Activated CD4-positive, alpha-beta T cell treated with anti-CD3 and anti-CD28 coated beads, Interleukin-2, Interleukin-4, amounts not matched to agents 100 ng/mL and 50 ng/mL, durations not matched to agents 16 hours and 8 hours (primary cell): ENCODE measurements at regions not wholly inside any gene's neighbourhood (a gene's known extent, or its start where the extent isn't known, plus 50 kb on each side); places are given as distances from the start of the nearest gene placed in this dataset.

Source experiments
- DNase-seq: peaks from one replicate; pipeline ENCODE4 v3.0.0-alpha.2; 2020; ENCODE audit warnings: low spot score

DNA sequence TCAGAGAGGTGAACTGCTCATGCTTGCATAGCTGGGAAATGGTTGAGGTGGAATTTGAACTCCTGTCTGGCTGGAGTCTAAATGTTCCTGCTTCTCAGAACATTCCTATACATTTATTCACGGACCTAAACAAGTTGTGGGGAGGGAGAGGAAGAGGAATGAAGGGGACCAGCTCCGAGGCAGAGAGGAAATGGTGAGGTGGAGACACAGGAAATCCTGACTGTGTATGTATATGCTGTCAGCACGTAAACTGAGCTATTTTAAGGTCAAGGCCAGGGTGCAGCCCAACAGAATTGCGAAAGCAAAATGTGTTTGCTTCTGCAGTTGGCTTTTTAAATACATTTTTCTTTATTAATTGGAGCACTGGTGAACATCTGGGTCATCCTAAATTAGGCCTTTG is 74.1 kb upstream of the POMGNT2 start:
- peak; percentile 39 for DNase-seq

DNA sequence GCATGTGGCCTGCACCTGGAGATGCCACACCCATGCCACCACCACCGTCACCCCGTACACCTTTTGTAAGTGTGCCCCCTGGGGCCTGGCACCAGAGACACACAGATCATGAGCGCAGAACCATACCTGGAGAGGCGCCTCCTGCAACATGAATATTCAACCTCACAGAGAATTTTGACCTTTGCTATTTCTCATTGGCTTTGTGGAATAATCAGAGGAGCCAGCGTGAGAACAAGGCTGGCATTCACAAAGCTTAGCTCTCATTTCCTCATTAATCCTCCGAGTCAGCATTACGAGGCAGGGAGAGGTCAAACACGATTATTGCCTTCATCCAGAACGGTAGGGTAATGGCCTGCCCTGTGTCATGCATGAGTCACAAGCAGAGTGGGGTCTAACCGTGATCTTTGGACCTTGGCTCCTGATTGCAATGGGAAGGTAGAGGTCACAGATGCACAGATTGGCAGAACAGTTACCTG is 73.0 kb upstream of the POMGNT2 start:
- no peak for DNase-seq

DNA sequence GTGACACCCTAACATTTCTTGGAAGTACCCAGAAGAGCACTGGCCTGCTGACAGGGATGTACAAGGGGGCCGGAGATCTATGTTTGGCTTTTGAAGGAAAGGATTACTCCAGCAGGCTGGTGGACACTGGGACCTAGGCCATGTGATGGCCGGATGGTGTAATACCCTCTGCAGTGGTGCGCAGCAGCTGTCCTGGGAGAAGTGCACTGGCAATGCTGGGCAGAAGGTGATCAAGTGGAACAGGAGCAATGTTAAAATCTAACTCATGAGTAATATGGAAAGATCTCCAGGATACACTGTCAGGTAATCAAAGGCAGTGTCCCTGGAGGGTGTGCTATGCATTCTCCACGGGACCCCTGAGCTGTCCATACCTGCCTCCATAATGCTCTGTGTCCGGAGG is 71.2 kb upstream of the POMGNT2 start:
- no peak for DNase-seq

DNA sequence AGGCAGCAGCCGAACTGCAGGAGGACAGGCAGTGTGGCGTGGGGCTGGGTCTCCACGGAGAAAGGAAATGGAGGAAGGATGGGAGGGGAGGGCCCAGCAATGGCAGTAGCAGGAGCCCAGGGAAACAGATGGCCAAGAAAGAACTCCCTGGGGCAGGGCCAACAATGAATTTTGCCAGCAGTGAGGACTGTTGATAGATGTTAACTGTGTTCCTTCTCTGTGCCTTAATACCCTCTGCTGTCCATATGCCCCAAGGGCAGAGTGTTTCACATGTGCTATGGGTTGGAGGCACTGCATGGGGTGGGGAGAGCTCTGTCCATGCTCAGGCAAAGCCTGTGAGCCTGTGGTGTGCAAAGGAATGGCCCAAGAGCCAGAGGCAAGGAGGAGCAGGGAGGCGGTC is 70.8 kb upstream of the POMGNT2 start:
- no peak for DNase-seq

DNA sequence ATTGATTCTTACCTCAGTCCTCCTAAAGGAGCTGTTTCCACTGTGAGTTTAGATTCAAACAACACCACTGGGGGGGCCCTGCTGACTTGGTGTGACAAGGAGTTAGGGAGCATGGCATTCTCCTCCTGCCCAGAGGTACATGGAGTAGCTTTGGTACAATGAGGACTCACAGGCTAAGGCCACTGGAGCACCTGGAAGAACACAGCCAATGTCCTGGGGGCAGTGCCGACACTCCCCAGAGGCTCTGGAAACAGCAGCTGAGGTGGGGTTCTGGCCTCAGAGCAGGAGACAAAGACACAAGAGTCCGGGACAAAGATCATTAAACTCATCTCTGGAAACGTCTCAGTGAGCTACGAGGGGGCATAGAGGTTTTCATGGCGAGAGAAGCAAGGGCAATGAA is 69.7 kb upstream of the POMGNT2 start:
- DNase-seq = no peak

DNA sequence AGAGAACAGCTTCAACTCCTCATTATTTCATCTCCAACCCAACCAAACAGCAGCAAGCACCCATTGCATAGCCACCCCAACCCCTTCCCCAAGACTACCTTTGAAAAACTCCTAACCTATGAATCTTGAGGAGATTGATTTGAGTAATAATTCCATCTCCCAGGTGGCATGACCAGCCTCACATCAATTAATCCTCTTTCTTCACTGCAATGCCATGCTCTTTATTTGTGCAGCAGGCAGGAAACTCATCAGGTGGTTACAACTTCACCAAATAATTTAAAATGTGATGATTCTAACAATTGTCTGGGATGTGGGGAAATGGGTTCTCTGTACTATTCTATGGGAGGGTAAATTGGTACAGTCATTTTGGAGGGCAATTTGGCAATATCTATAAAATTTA is 68.1 kb upstream of the POMGNT2 start:
- no peak for DNase-seq

DNA sequence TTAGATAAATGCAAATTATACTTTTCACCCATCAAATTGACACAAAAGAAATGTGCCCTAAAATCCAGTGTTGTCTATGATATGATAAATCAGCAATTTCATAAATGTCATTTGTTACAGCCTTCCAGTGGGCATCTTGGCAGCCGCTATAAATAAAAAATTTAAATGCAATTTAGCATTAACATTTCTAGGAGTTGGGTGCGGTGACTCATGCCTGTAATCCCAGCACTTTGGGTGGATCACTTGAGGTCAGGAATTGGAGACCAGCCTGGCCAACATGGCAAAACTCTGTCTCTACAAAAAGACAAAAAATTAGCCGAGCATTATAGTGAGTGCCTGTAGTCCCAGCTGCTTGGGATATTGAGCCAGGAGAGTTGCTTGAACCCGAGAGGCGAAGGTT is 65.9 kb upstream of the POMGNT2 start:
- DNase-seq = no peak

DNA sequence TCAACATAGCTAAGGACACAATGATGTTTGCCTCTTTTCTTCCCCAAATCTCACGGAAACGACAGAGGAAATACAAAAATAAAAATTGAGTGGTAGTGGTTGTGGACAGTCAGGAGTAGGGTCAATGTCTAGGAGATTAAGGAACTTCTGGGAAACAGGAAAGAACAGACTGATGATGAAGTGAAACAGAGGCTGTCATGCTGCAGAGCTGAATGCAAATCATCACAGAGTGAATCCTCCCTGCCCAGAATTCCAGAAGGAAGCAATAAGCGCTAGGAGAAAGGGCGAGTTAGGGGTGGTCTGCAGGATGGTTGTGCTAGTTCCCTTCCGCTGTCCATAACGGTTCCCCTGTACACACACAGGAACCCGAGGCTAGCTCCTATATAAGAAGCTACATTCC is 64.7 kb upstream of the POMGNT2 start:
- no peak for DNase-seq

DNA sequence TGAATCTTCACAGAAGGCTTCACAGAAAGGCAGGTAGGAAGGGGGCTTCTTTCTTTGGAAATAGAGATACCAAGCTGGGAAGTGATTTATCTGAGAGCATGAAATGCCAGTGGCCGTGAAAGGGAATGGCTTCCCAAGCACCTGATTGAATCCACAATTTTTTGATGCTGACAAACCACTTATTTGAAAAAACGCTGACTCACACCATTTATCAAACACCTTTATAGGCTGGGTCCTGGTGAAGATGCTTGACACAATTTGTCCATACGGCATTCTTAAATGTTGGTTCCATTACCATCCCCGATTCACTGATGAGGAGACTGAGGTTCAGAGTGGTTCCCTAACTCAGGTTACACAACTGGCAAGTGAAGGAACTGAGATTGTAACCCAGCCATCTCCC is 64.1 kb upstream of the POMGNT2 start:
- no peak for DNase-seq

DNA sequence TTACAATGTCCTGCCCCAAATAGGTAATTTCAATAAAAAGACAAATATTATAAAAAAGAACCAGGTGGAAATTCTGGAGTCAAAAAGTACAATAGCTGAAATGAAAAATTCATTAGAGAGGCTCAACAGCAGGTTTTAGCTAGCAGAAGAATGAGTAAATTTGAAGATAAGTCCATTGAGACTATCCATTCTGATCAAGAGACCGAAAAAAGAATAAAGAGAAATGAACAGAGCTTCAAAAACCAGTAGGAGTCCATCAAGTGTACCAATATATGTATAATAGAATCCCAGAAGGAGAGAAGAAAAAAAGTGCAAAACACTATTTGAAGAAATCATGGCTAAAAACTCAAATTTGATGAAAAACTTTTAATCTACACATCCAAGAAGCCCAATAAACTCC is 60.5 kb upstream of the POMGNT2 start:
- no peak for DNase-seq

DNA sequence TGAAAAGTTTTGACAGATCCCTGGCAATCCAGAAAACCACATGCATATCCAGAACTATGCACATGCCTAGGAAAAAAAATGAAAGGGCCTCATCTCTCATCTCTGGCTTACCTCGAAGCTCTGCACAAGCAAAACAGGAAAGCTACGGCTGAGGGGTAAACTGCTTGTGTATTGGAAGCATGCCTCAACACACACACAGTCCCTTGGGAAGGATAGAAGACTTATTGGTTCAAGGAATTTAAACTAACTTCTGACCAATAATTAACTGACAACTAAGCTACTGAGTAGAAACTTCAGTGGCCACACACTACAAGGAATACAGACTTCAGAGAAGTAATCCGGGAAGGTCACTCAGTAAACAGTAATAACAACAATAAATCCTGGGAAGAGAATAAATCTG is 59.9 kb upstream of the POMGNT2 start:
- DNase-seq = no peak

DNA sequence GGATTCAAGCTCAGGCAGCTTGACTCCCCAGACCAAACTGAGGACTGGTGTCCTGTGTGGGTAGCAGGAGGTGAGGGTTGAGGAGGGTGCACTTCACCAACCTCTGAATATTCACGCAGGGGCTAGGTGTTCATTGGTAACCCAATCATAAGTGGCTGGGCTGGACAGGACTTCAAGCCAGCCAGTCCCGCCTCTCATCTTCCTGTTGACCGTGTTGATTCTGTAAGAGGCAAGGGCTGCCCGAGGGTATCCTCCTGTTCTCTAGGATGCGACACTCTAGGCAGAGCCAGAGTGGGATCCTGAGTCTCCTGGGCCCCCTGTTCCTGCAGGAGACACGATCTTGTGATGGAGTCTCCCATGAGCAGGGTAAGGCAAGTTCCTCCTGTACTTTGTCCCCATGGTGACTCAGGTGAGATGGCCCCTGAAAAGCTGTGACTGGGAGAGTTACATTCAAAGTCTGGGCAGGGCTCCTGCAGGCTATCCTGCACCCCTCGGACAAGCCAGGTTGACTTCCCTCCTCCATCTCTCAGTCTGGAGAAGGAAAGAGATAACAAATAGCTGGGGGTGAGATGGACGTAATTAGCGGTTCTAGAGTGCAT is 58.1 kb upstream of the POMGNT2 start:
- no peak for DNase-seq

DNA sequence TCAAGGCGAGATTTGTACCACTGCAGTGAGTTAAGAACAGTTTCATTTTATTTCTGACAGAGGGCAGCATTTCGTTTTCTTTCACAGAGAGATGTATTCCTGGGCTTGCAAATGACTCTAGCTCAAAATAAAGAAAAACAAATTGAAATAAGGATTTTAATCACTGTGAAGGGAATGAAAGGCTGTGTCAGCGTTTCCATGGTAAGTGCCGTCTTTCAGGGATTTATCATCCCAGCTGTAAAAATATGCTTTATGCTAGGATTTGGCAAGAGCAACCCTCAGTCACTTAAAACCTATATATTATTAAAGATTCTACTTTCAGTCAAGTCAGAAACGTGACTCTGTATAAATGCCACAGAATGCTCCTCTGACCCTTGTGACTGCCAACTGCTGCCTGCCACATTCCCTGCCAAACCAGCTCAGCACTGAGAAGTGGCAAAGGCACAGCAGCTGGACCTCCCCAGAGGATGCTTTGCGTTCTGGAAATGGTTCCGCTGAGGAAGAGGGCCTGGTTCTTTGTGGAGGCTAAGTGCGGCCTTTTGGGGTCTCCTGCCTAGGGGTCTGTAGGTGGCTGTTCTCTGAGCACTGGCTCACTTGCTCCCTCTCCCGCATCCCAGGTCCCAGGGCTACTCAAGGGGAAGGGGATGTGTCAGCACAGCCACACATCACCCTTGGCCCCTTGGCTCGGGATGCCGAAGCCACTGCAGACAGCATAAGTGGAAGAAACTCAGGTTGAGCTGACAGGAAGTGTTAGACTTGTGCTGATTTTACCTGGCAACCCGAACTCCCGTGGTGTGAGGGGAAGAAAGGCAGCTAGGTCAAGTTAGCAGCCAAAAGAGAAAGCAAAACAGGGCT is 56.6 kb upstream of the POMGNT2 start:
- peak; percentile 27 for DNase-seq

DNA sequence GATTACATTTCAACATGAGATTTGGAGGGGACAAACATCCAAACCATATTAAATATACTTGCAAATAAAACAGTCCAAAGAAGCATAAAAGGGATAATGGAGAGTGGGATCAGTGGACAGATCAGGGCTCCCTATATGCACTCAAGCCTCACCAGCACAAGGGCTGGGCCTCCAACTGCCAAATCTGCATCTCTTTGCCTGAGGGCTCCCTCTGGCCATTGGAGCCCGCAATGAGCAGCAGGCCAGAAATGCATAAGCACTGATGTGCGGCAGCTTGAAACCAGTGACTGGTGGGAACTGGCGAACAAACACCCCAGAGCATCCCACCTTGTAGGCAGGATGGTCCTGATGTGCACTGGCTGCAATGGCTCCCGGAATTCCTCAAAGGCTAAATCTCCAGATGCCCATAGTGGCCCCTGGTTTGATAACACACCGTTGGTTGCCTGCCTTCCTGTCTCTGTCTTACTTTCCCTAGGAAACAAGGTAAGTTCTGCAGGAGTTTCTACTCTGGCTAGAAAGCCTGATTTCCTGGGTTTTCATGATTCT is 55.9 kb upstream of the POMGNT2 start:
- no peak for DNase-seq

DNA sequence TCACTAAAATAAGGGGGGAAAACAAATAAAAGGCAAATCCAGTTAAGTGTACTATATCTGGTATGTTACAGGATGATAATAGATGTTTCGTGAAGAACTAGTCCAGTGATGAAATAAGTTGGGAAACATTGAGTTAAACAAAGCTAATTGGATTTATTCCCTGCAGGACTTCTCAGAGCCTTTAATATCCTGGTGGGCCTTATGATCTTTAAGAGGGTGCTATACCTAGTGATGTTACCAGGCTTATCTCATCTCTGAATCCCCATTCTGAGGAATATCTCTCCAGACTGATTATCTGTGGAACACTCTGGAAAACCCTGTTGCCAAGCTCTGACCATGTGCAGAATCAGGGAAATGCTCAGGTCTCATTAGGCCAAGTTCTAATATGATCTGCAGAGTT is 54.8 kb upstream of the POMGNT2 start:
- no peak for DNase-seq

DNA sequence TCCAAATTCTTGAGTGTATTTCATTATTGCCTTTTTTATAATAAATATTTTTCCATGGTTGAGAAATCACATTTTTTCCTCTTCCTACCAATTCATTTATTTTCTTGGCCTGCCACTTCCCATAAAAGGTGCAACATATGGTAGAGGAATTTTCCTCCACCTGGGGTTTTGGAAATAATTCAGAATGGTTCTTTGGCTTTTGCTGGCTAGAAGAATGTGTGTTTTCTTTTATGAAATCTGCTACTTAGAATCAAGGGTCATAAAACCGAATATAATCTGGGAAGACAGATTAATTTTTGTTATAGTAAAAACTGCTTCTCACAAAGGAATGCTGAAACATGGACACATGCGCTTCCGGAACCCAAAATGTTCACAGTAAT is 54.0 kb upstream of the POMGNT2 start:
- no peak for DNase-seq

DNA sequence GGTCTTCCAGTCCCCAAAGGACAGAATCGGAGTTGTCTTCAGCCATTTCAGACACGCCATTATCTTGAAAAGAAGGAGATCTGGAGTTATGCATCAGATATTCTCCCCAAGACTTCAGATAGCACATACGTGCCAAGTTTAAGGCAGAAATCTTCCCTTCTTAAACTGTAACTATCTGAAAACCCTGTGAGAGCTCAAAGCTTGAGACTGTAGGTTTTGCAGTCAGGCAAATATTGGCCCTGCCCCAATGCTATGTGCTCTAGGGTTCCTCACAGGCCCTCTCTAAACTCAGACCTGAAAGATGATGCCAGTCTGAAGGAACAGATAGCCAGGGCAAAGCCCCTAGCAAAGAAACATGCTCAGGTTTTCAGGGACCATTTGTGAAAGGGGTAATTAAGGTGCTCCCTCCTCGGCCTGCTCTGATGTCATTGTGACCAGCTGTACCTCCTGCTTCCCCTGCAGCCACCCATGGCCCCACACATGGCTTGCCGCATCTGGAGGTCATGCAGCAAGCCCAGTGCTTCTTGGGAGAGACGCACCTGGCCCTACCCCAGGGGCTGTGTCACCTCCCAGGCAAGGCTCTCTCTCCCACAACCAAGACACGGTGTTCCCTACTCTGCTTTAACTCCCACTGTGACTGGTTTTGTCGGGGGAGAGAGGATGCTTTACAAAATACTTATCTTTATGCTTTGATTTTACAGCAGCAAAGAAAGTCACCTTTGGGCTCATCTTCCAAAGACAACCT is 53.4 kb upstream of the POMGNT2 start:
- no peak for DNase-seq

DNA sequence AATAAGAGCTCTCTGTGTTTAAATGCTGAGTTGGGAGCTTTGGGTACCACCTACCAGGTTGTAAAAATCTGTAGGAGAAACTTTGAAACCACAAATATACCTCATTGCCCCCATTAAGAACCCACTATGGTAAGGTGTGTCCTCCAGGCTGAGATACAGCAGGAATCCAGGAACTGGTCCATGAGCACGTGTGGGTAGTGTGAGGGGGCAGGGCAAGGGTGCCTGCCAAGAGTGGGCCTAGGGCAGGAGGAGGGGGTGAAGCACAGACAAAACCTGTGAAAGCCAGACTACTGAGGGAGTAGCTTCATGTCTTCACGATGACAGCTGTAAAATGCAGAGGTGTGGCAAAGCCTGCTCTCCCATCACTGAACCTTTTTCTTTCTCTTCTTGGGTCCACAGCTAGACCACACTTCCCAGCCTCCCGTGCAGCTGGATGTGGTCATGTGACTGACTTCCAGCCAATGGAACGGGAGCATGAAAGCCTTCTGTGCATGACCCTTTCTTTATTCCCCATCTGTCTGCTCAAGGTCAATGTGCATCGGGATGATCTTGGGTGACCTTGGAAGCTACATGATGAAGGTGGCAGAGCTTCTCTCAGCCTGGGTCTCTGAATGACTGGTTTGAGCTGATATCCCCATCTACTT is 51.1 kb upstream of the POMGNT2 start:
- no peak for DNase-seq

DNA sequence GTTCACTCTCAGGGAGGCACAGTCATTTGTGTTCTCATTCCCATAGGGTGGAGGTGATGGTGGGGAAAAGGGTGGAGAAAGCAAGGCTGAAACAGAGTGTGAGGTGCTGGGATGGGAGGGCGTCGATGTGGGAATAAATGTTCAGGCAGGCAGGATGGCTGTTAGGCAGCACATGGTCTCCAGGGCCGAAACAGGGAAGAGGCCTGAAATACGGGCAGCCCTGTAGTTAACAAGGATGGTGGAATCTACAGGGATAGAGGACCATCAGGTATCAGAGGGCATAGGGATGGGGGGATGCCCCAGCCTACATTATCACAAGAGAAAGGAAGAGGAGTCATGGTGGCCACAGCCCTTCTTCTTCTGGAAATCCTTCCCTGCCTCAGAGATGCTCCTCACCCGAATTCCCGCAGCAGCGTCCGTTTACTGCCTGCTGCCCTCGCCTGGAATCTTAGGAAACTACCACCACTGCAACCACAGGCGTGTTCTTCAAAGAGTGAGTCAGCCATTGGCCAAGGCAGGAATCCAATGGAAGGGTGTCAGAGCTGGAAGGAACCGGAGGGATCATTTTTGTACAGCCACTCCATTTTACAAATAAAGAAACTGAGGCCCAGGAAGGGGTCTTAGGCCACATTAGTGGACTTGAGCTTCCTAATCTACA is 49.7 kb upstream of the POMGNT2 start:
- DNase-seq = no peak
